T-cell (primary cell): ENCODE measurements at regions not wholly inside any gene's neighbourhood (a gene's known extent, or its start where the extent isn't known, plus 50 kb on each side); places are given as distances from the start of the nearest gene placed in this dataset.

ENCODE experiments used
- ATAC-seq, 4 experiments: fragments of 200-7000 bp in 3 of 4; fragments of 150-1000 bp in 1 of 4; cut with Tn5 transposase; replicated peaks in 1 of 4; 1 replicate in 3 of 4; 2 replicates in 1 of 4; pipeline ENCODE4 v1.10.0; 2021; ENCODE audit warnings: moderate library complexity in 3 of 4, mild to moderate bottlenecking in 2 of 4, moderate number of reproducible peaks in 1 of 4
- CTCF ChIA-PET, 2 donors: fragments of 300-600 bp; sonication (Branson Sonifier 250); formaldehyde crosslinking; loops; one replicate each; lab custom pipeline; 2022; ENCODE audit warnings: antibody characterized with exemption in 2 of 2; lab: Charles Lee
- POLR2A ChIA-PET, 2 donors: fragments of 300-600 bp; sonication (Branson Sonifier 250); formaldehyde crosslinking; loops; one replicate each; lab custom pipeline; 2022; ENCODE audit warnings: antibody characterized with exemption in 2 of 2; lab: Charles Lee
- DNase-seq, 35 experiments: peaks; one replicate each; pipeline versions ENCODE4 v3.0.0 to v3.0.0-alpha.2; 2013 to 2023
- H3K27ac ChIP-seq: one replicate; pipeline ENCODE4 v1.5.1; 2013; ENCODE audit warnings: low read length
- H3K27me3 ChIP-seq, 2 experiments: replicated peaks in 1 of 2; 1 replicate in 1 of 2; 2 replicates in 1 of 2; pipeline versions ENCODE4 v1.6.1 to v1.7.0; 2013; ENCODE audit warnings: low read length in 1 of 2, mixed read lengths in 1 of 2; ENCODE audit not compliant: control insufficient read depth in 2 of 2, insufficient read depth in 2 of 2; ENCODE audit errors: extremely low read depth in 1 of 2
- H3K36me3 ChIP-seq, 2 donors: 1 replicate in 1 of 2; 2 replicates in 1 of 2; pipeline versions ENCODE4 v1.6.1 to v1.7.0; 2013; ENCODE audit warnings: low read length in 1 of 2; ENCODE audit not compliant: control insufficient read depth in 2 of 2, insufficient read depth in 1 of 2; ENCODE audit errors: extremely low read depth in 1 of 2
- H3K4me1 ChIP-seq, 2 experiments: 1 replicate in 1 of 2; 2 replicates in 1 of 2; pipeline versions ENCODE4 v1.6.1 to v1.7.0; 2013; ENCODE audit warnings: low read length in 2 of 2, mixed read lengths in 1 of 2; ENCODE audit not compliant: insufficient read depth in 2 of 2, control insufficient read depth in 1 of 2; ENCODE audit errors: extremely low read depth in 1 of 2
- H3K4me3 ChIP-seq, 2 donors: 1 replicate in 1 of 2; 2 replicates in 1 of 2; pipeline versions ENCODE4 v1.5.1 to v1.7.0; 2013; ENCODE audit warnings: mild to moderate bottlenecking in 2 of 2, low read length in 1 of 2, moderate library complexity in 1 of 2; ENCODE audit not compliant: control insufficient read depth in 1 of 2; ENCODE audit errors: extremely low read depth in 1 of 2
- H3K9me3 ChIP-seq: 2 replicates; pipeline ENCODE4 v1.7.0; 2013
- H3K27ac Mint-ChIP-seq, 2 donors: one replicate each; pipeline ENCODE4 v1.8.0; 2020 to 2021; ENCODE audit warnings: mild to moderate bottlenecking in 2 of 2, mixed read lengths in 2 of 2
- H3K27me3 Mint-ChIP-seq, 2 donors: one replicate each; pipeline ENCODE4 v1.8.0; 2021 to 2022; ENCODE audit warnings: mixed read lengths in 2 of 2
- H3K36me3 Mint-ChIP-seq: one replicate; pipeline ENCODE4 v1.8.0; 2021; ENCODE audit warnings: mixed read lengths
- H3K4me1 Mint-ChIP-seq, 3 donors: one replicate each; pipeline ENCODE4 v1.8.0; 2020 to 2022; ENCODE audit warnings: mixed read lengths in 3 of 3, mild to moderate bottlenecking in 1 of 3
- H3K4me3 Mint-ChIP-seq, 3 donors: one replicate each; pipeline ENCODE4 v1.8.0; 2020 to 2022; ENCODE audit warnings: mild to moderate bottlenecking in 3 of 3, mixed read lengths in 3 of 3, moderate library complexity in 3 of 3
- H3K9me3 Mint-ChIP-seq, 3 donors: one replicate each; pipeline ENCODE4 v1.8.0; 2020 to 2022; ENCODE audit warnings: mixed read lengths in 3 of 3
- WGBS: methylation state at CpG from one replicate; pipeline ENCODE4 v1.1.5; 2013; ENCODE audit warnings: missing lambda C conversion rate; ENCODE audit not compliant: insufficient coverage; 5-methylcytosine and 5-hydroxymethylcytosine counted together

- Histone ChIP-seq H3K36me3 (no peaks in the 10 kb centered on the region), H3K9me3 (no peaks in the 10 kb centered on the region), H3K27ac (no peak overlapping the region), H3K27me3 (no peaks in the 10 kb centered on the region), H3K4me3 (no peak overlapping the region), H3K4me1 (no peaks in the 10 kb centered on the region)
- no peak overlapping the region for H3K4me3 Mint-ChIP-seq
- no peaks in the 10 kb centered on the region for H3K36me3 Mint-ChIP-seq
- CTCF ChIA-PET, result no interaction called here
- no peak for ATAC-seq
- no CpG with 5 or more reads among the region's 1 CpG for WGBS
- no peak for DNase-seq
- peaks cover 13 to 39% (median 30%) of the 10 kb centered on the region in 3 donors for H3K9me3 Mint-ChIP-seq
- H3K27me3 Mint-ChIP-seq, result no peaks in the 10 kb centered on the region
- POLR2A ChIA-PET, result no interaction called here
- no peak overlapping the region for H3K27ac Mint-ChIP-seq
- no peaks in the 10 kb centered on the region for H3K4me1 Mint-ChIP-seq
Observed at GRCh38 chr13:57424379-57424778, 207.2 kb upstream of the PCDH17 start.

GRCh38 chr13:57425531-57425930 lies 206.0 kb upstream of the PCDH17 start:
- Histone ChIP-seq H3K4me1 (no peaks in the 10 kb centered on the region), H3K36me3 (no peaks in the 10 kb centered on the region), H3K4me3 (no peak overlapping the region), H3K9me3 (no peaks in the 10 kb centered on the region), H3K27me3 (no peaks in the 10 kb centered on the region), H3K27ac (no peak overlapping the region)
- WGBS, result 96% methylated on average over 3 of the region's 3 CpGs
- no peak overlapping the region for H3K4me3 Mint-ChIP-seq
- DNase-seq (no peak), ATAC-seq (no peak)
- H3K9me3 Mint-ChIP-seq, result peaks cover 22 to 50% (median 39%) of the 10 kb centered on the region in 3 donors
- H3K27me3 Mint-ChIP-seq, result no peaks in the 10 kb centered on the region
- POLR2A ChIA-PET, result no interaction called here
- H3K36me3 Mint-ChIP-seq, result no peaks in the 10 kb centered on the region
- H3K27ac Mint-ChIP-seq, result no peak overlapping the region
- H3K4me1 Mint-ChIP-seq, result no peaks in the 10 kb centered on the region
- CTCF ChIA-PET, result no interaction called here

- ATAC-seq, result no peak
- H3K36me3 ChIP-seq, result no peaks in the 10 kb centered on the region
- ChIA-PET POLR2A (no interaction called here), CTCF (no interaction called here)
- Mint-ChIP-seq H3K27me3 (no peaks in the 10 kb centered on the region), H3K27ac (no peak overlapping the region), H3K4me3 (no peak overlapping the region), H3K36me3 (no peaks in the 10 kb centered on the region), H3K4me1 (no peaks in the 10 kb centered on the region), H3K9me3 (peaks cover 17 to 30% (median 21%) of the 10 kb centered on the region in 3 donors)
- 77% methylated on average over 2 of the region's 2 CpGs for WGBS
- H3K4me1 ChIP-seq, result no peaks in the 10 kb centered on the region
- DNase-seq, result no peak
- H3K4me3 ChIP-seq, result no peak overlapping the region
- no peaks in the 10 kb centered on the region for H3K27me3 ChIP-seq
- no peaks in the 10 kb centered on the region for H3K9me3 ChIP-seq
- H3K27ac ChIP-seq, result no peak overlapping the region
Observed at GRCh38 chr13:57437587-57437986, 194.0 kb upstream of the PCDH17 start.

- no peaks in the 10 kb centered on the region for H3K36me3 Mint-ChIP-seq
- no peaks in the 10 kb centered on the region for H3K9me3 ChIP-seq
- DNase-seq, result no peak
- no peaks in the 10 kb centered on the region for H3K4me1 Mint-ChIP-seq
- no peak overlapping the region for H3K4me3 ChIP-seq
- H3K27ac Mint-ChIP-seq, result no peak overlapping the region
- no peak overlapping the region for H3K4me3 Mint-ChIP-seq
- no peaks in the 10 kb centered on the region for H3K27me3 Mint-ChIP-seq
- no peak for ATAC-seq
- no peaks in the 10 kb centered on the region for H3K27me3 ChIP-seq
- H3K36me3 ChIP-seq, result no peaks in the 10 kb centered on the region
- H3K4me1 ChIP-seq, result no peaks in the 10 kb centered on the region
- WGBS, result 56% methylated on average over 1 of the region's 3 CpGs
- H3K9me3 Mint-ChIP-seq, result peaks cover 17 to 27% (median 17%) of the 10 kb centered on the region in 3 donors
- CTCF ChIA-PET, result no interaction called here
- H3K27ac ChIP-seq, result no peak overlapping the region
- POLR2A ChIA-PET, result no interaction called here
Observed at GRCh38 chr13:57438072-57438471, 193.5 kb upstream of the PCDH17 start.

- no peaks in the 10 kb centered on the region for H3K36me3 ChIP-seq
- no peak overlapping the region for H3K4me3 ChIP-seq
- no CpG with 5 or more reads among the region's 2 CpGs for WGBS
- Mint-ChIP-seq H3K4me3 (no peak overlapping the region), H3K27ac (no peak overlapping the region), H3K36me3 (no peaks in the 10 kb centered on the region), H3K9me3 (peaks cover 5 to 11% (median 10%) of the 10 kb centered on the region in 3 donors), H3K4me1 (no peaks in the 10 kb centered on the region), H3K27me3 (no peaks in the 10 kb centered on the region)
- no peaks in the 10 kb centered on the region for H3K9me3 ChIP-seq
- no peaks in the 10 kb centered on the region for H3K4me1 ChIP-seq
- ChIA-PET POLR2A (no interaction called here), CTCF (no interaction called here)
- no peak overlapping the region for H3K27ac ChIP-seq
- DNase-seq (no peak), ATAC-seq (no peak)
- H3K27me3 ChIP-seq, result no peaks in the 10 kb centered on the region
Observed at GRCh38 chr13:57443494-57443893, 188.1 kb upstream of the PCDH17 start.

- POLR2A ChIA-PET, result no interaction called here
- H3K36me3 ChIP-seq, result no peaks in the 10 kb centered on the region
- Mint-ChIP-seq H3K9me3 (peaks cover 4 to 12% (median 6%) of the 10 kb centered on the region in 3 donors), H3K4me3 (no peak overlapping the region), H3K27ac (no peak overlapping the region), H3K36me3 (no peaks in the 10 kb centered on the region), H3K27me3 (no peaks in the 10 kb centered on the region), H3K4me1 (no peaks in the 10 kb centered on the region)
- H3K4me3 ChIP-seq, result no peak overlapping the region
- no CpG with 5 or more reads among the region's 2 CpGs for WGBS
- H3K4me1 ChIP-seq, result no peaks in the 10 kb centered on the region
- no peak overlapping the region for H3K27ac ChIP-seq
- DNase-seq, result no peak
- no peaks in the 10 kb centered on the region for H3K9me3 ChIP-seq
- ATAC-seq, result no peak
- H3K27me3 ChIP-seq, result no peaks in the 10 kb centered on the region
- CTCF ChIA-PET, result no interaction called here
Observed at GRCh38 chr13:57450356-57450755, 181.2 kb upstream of the PCDH17 start.

GRCh38 chr13:57452228-57452627 lies 179.3 kb upstream of the PCDH17 start:
- Mint-ChIP-seq H3K9me3 (peaks cover 10 to 12% (median 12%) of the 10 kb centered on the region in 3 donors), H3K4me3 (no peak overlapping the region), H3K27me3 (no peaks in the 10 kb centered on the region), H3K4me1 (no peaks in the 10 kb centered on the region), H3K27ac (no peak overlapping the region), H3K36me3 (no peaks in the 10 kb centered on the region)
- CTCF ChIA-PET, result no interaction called here
- WGBS, result no CpG with 5 or more reads among the region's 2 CpGs
- H3K4me1 ChIP-seq, result no peaks in the 10 kb centered on the region
- H3K9me3 ChIP-seq, result no peaks in the 10 kb centered on the region
- no peak for DNase-seq
- H3K36me3 ChIP-seq, result no peaks in the 10 kb centered on the region
- no peak overlapping the region for H3K27ac ChIP-seq
- no peaks in the 10 kb centered on the region for H3K27me3 ChIP-seq
- POLR2A ChIA-PET, result no interaction called here
- no peak for ATAC-seq
- H3K4me3 ChIP-seq, result no peak overlapping the region
